H1 (cell line): ENCODE measurements at regions not wholly inside any gene's neighbourhood (a gene's known extent, or its start where the extent isn't known, plus 50 kb on each side); places are given as distances from the start of the nearest gene placed in this dataset.

Source experiments
- CTCF ChIA-PET: fragments of 300-600 bp; sonication (Branson Sonifier 250); formaldehyde crosslinking; loops from one replicate; lab custom pipeline; 2021; ENCODE audit not compliant: partially characterized antibody; lab: Charles Lee
- POLR2A ChIA-PET: fragments of 300-600 bp; sonication (Branson Sonifier 250); formaldehyde crosslinking; loops from one replicate; lab custom pipeline; 2021; ENCODE audit warnings: inconsistent platforms; ENCODE audit not compliant: partially characterized antibody; lab: Charles Lee
- DNase-seq, 2 experiments: peaks; one replicate each; pipeline versions ENCODE4 v3.0.0 to v3.0.0-alpha.2; 2010 to 2022; ENCODE audit warnings: low spot score in 2 of 2, low read depth in 1 of 2, mixed read lengths in 1 of 2
- FAIRE-seq: peaks from 2 replicates; lab custom pipeline; 2011; peaks lifted over from hg19 to GRCh38; lab: Jason Lieb, UNC
- H2AFZ ChIP-seq: 2 replicates; pipeline ENCODE4 v1.8.1; 2012; ENCODE audit warnings: low read length, inconsistent platforms
- H2AK5ac ChIP-seq: 2 replicates; pipeline ENCODE4 v1.6.1; 2013; ENCODE audit warnings: low read depth, low read length
- H2BK120ac ChIP-seq: replicated peaks from 2 replicates; pipeline ENCODE3; 2013; ENCODE audit warnings: low read depth, low read length, inconsistent platforms
- H2BK12ac ChIP-seq: 2 replicates; pipeline ENCODE4 v1.6.1; 2013; ENCODE audit warnings: low read depth, low read length
- H2BK15ac ChIP-seq: 2 replicates; pipeline ENCODE4 v1.6.1; 2013; ENCODE audit warnings: low read length
- H2BK20ac ChIP-seq: 2 replicates; pipeline ENCODE4 v1.6.1; 2013; ENCODE audit warnings: low read length
- H2BK5ac ChIP-seq: 2 replicates; pipeline ENCODE4 v1.6.1; 2013; ENCODE audit warnings: low read depth, low read length
- H3K14ac ChIP-seq: 2 replicates; pipeline ENCODE4 v1.6.1; 2013; ENCODE audit warnings: inconsistent platforms; ENCODE audit not compliant: insufficient read length
- H3K18ac ChIP-seq: 2 replicates; pipeline ENCODE4 v1.6.1; 2013; ENCODE audit warnings: low read length; ENCODE audit errors: extremely low read depth
- H3K23ac ChIP-seq: 2 replicates; pipeline ENCODE4 v1.6.1; 2013; ENCODE audit warnings: inconsistent platforms; ENCODE audit not compliant: insufficient read length
- H3K23me2 ChIP-seq: 2 replicates; pipeline ENCODE4 v1.6.1; 2013; ENCODE audit warnings: low read depth, low read length
- H3K27ac ChIP-seq: 2 replicates; pipeline ENCODE4 v1.6.1; 2011; ENCODE audit warnings: low read depth, low read length, inconsistent platforms
- H3K27me3 ChIP-seq, 4 experiments: replicated peaks in 1 of 4; 1 replicate in 1 of 4; 2 replicates in 3 of 4; pipeline versions ENCODE4 v1.6.1 to v1.8.1; 2011 to 2013; ENCODE audit warnings: low read length in 3 of 4, mild to moderate bottlenecking in 3 of 4, inconsistent platforms in 2 of 4, mixed read lengths in 2 of 4, moderate library complexity in 1 of 4; ENCODE audit not compliant: control insufficient read depth in 3 of 4, insufficient read depth in 3 of 4; ENCODE audit errors: extremely low read depth in 1 of 4
- H3K36me3 ChIP-seq, 4 experiments: 2 replicates each; pipeline versions ENCODE4 v1.6.1 to v1.8.1; 2011 to 2013; ENCODE audit warnings: mild to moderate bottlenecking in 4 of 4, low read length in 3 of 4, moderate library complexity in 2 of 4, control low read depth in 1 of 4, inconsistent platforms in 1 of 4; ENCODE audit not compliant: insufficient read depth in 4 of 4, control insufficient read depth in 2 of 4
- H3K4ac ChIP-seq: replicated peaks from 2 replicates; pipeline ENCODE3; 2013; ENCODE audit warnings: low read length, low read depth, mixed read lengths, inconsistent platforms; ENCODE audit not compliant: insufficient read length
- H3K4me1 ChIP-seq, 4 experiments: replicated peaks in 1 of 4; 1 replicate in 1 of 4; 2 replicates in 3 of 4; pipeline versions ENCODE4 v1.6.1 to v1.8.1; 2011 to 2013; ENCODE audit warnings: low read length in 3 of 4, inconsistent platforms in 2 of 4, mixed read lengths in 1 of 4; ENCODE audit not compliant: insufficient read depth in 4 of 4, control insufficient read depth in 3 of 4
- H3K4me2 ChIP-seq, 2 experiments: 2 replicates each; pipeline versions ENCODE4 v1.6.1 to v1.8.1; 2011 to 2013; ENCODE audit warnings: low read depth in 2 of 2, low read length in 2 of 2, control low read depth in 1 of 2, inconsistent platforms in 1 of 2, mild to moderate bottlenecking in 1 of 2; ENCODE audit not compliant: insufficient read depth in 1 of 2
- H3K4me3 ChIP-seq, 4 experiments: fragments of 200-600, 300-600 bp in 1 of 4; sonication (generic), shearing (Covaris generic), sonication (Bioruptor Twin) in 1 of 4; 2 replicates each; pipeline versions ENCODE4 v1.5.1 to v1.8.1; 2011 to 2016; ENCODE audit warnings: low read length in 4 of 4, low read depth in 3 of 4, control low read depth in 2 of 4, inconsistent platforms in 2 of 4, mild to moderate bottlenecking in 2 of 4, mixed read lengths in 1 of 4, moderate library complexity in 1 of 4; ENCODE audit not compliant: insufficient read depth in 2 of 4; ENCODE audit errors: extremely low read depth in 1 of 4
- H3K56ac ChIP-seq: replicated peaks from 2 replicates; pipeline ENCODE3; 2013; ENCODE audit warnings: low read depth, mild to moderate bottlenecking, mixed read lengths, low read length, inconsistent platforms; ENCODE audit not compliant: insufficient read length
- H3K79me1 ChIP-seq: 2 replicates; pipeline ENCODE4 v1.6.1; 2013; ENCODE audit warnings: low read depth, low read length, control low read depth
- H3K79me2 ChIP-seq, 2 experiments: 2 replicates each; pipeline versions ENCODE4 v1.6.1 to v1.8.1; 2012 to 2013; ENCODE audit warnings: low read length in 2 of 2, mild to moderate bottlenecking in 2 of 2, inconsistent platforms in 1 of 2; ENCODE audit not compliant: insufficient read depth in 2 of 2, control insufficient read depth in 1 of 2
- H3K9ac ChIP-seq, 4 experiments: replicated peaks in 1 of 4; 1 replicate in 1 of 4; 2 replicates in 3 of 4; pipeline versions ENCODE4 v1.6.1 to v1.8.1; 2011 to 2013; ENCODE audit warnings: low read depth in 3 of 4, low read length in 3 of 4, control low read depth in 2 of 4, mild to moderate bottlenecking in 2 of 4, moderate library complexity in 2 of 4, inconsistent platforms in 1 of 4; ENCODE audit errors: extremely low read depth in 1 of 4
- H3K9me3 ChIP-seq, 2 experiments: 2 replicates each; pipeline versions ENCODE4 v1.6.1 to v1.8.1; 2012 to 2013; ENCODE audit warnings: mild to moderate bottlenecking in 2 of 2, moderate library complexity in 2 of 2, control low read depth in 1 of 2, inconsistent platforms in 1 of 2, low read depth in 1 of 2, low read length in 1 of 2, mixed read lengths in 1 of 2; ENCODE audit not compliant: insufficient read depth in 2 of 2
- H4K20me1 ChIP-seq, 2 experiments: replicated peaks in 1 of 2; 2 replicates each; pipeline versions ENCODE3 to v1.8.1; 2011 to 2013; ENCODE audit warnings: inconsistent platforms in 2 of 2, low read length in 2 of 2, mild to moderate bottlenecking in 1 of 2; ENCODE audit not compliant: insufficient read depth in 2 of 2, control insufficient read depth in 1 of 2
- H4K5ac ChIP-seq: 2 replicates; pipeline ENCODE4 v1.6.1; 2013; ENCODE audit warnings: low read length, low read depth, mixed read lengths, inconsistent platforms; ENCODE audit not compliant: insufficient read length
- H4K8ac ChIP-seq: 2 replicates; pipeline ENCODE4 v1.8.0; 2013; ENCODE audit warnings: mild to moderate bottlenecking, moderate library complexity, low read length, inconsistent platforms; ENCODE audit not compliant: insufficient read depth; ENCODE audit errors: extremely low read depth
- H4K91ac ChIP-seq: replicated peaks from 2 replicates; pipeline ENCODE3; 2013; ENCODE audit warnings: low read length, mixed read lengths, inconsistent platforms; ENCODE audit not compliant: insufficient read length
- ATF3 ChIP-seq: IDR thresholded peaks from 2 replicates; pipeline ENCODE4 v1.6.1; 2011; ENCODE audit warnings: low read depth, mild to moderate bottlenecking, low read length; ENCODE audit not compliant: insufficient read depth
- BRCA1 ChIP-seq: IDR thresholded peaks from 2 replicates; pipeline ENCODE4 v1.6.1; 2012; ENCODE audit warnings: low read depth, low read length, improper control_type of control experiment
- GTF2F1 ChIP-seq: IDR thresholded peaks from 2 replicates; pipeline ENCODE4 v1.6.1; 2012; ENCODE audit warnings: low read depth, low read length, improper control_type of control experiment, borderline replicate concordance
- JUN ChIP-seq: IDR thresholded peaks from 2 replicates; pipeline ENCODE4 v1.6.1; 2011; ENCODE audit warnings: low read depth, mild to moderate bottlenecking, improper control_type of control experiment, low read length
- MAX ChIP-seq: IDR thresholded peaks from 2 replicates; pipeline ENCODE4 v1.6.1; 2012; ENCODE audit warnings: inconsistent platforms
- NANOG ChIP-seq: IDR thresholded peaks from 2 replicates; pipeline ENCODE4 v1.6.1; 2011; ENCODE audit warnings: low read length, low read depth, mild to moderate bottlenecking, inconsistent platforms; ENCODE audit not compliant: insufficient read depth, poor library complexity, severe bottlenecking
- RAD21 ChIP-seq, 2 experiments: IDR thresholded peaks in 1 of 2; conservative IDR thresholded peaks in 1 of 2; 2 replicates each; pipeline ENCODE4 v1.6.1; 2011; ENCODE audit warnings: low read depth in 2 of 2, low read length in 2 of 2, improper control_type of control experiment in 1 of 2, inconsistent platforms in 1 of 2, mild to moderate bottlenecking in 1 of 2, moderate library complexity in 1 of 2
- SIX5 ChIP-seq: IDR thresholded peaks from 2 replicates; pipeline ENCODE4 v1.6.1; 2011; ENCODE audit warnings: mild to moderate bottlenecking, low read depth, low read length
- SP2 ChIP-seq: IDR thresholded peaks from 2 replicates; pipeline ENCODE4 v1.6.1; 2012; ENCODE audit warnings: mild to moderate bottlenecking, low read length, inconsistent platforms
- SRF ChIP-seq: IDR thresholded peaks from 2 replicates; pipeline ENCODE4 v1.6.1; 2011; ENCODE audit warnings: mild to moderate bottlenecking, low read depth, low read length, moderate library complexity
- SUZ12 ChIP-seq: fragments of 200-600 bp; sonication (generic); IDR thresholded peaks from 2 replicates; pipeline ENCODE4 v1.6.1; 2012; ENCODE audit warnings: mild to moderate bottlenecking, inconsistent platforms, low read length, moderate library complexity, mixed read lengths
- TAF1 ChIP-seq: IDR thresholded peaks from 2 replicates; pipeline ENCODE4 v1.6.1; 2011; ENCODE audit warnings: mild to moderate bottlenecking, low read depth, low read length
- TBP ChIP-seq: IDR thresholded peaks from 2 replicates; pipeline ENCODE4 v1.6.1; 2011; ENCODE audit warnings: low read depth, low read length, improper control_type of control experiment
- YY1 ChIP-seq: IDR thresholded peaks from 2 replicates; pipeline ENCODE4 v1.6.1; 2011; ENCODE audit warnings: low read depth, mild to moderate bottlenecking, low read length
- WGBS, 2 experiments: shearing (Covaris generic) in 1 of 2; methylation state at CpG; one replicate each; pipeline versions ENCODE4 v1.1.6 to v1.1.7; 2013 to 2015; ENCODE audit warnings: low lambda C conversion rate in 2 of 2, mixed read lengths in 2 of 2, inconsistent platforms in 1 of 2, low coverage in 1 of 2, missing lambda C conversion rate in 1 of 2; ENCODE audit not compliant: insufficient replicate concordance in 2 of 2, insufficient coverage in 1 of 2, insufficient read length in 1 of 2; ENCODE audit errors: extremely low coverage in 1 of 2, missing lambda C conversion rate in 1 of 2; 5-methylcytosine and 5-hydroxymethylcytosine counted together

GRCh38 chr3:55174747-55175146 lies 246.9 kb upstream of the LRTM1 start:
- FAIRE-seq (no peak), DNase-seq (no peak)
- Histone ChIP-seq H2BK5ac (no peak overlapping the region), H3K23me2 (no peaks in the 10 kb centered on the region), H2BK15ac (no peak overlapping the region), H2AK5ac (no peak overlapping the region), H3K79me1 (no peaks in the 10 kb centered on the region), H2BK20ac (no peak overlapping the region), H3K4me3 (no peak overlapping the region), H3K4me2 (no peak overlapping the region), H3K36me3 (no peaks in the 10 kb centered on the region), H3K4ac (no peak overlapping the region), H2AFZ (no peak overlapping the region), H4K8ac (no peak overlapping the region), H2BK12ac (no peak overlapping the region), H3K4me1 (peaks cover 0 to 3% (median 0%) of the 10 kb centered on the region in 4 experiments; a peak in 1 of 7 replicates), H2BK120ac (no peak overlapping the region), H3K79me2 (no peaks in the 10 kb centered on the region), H4K5ac (no peak overlapping the region), H3K18ac (no peak overlapping the region), H3K27ac (no peak overlapping the region), H3K27me3 (peaks cover 0 to 1% (median 0%) of the 10 kb centered on the region in 4 experiments; a peak in 1 of 7 replicates), H3K56ac (no peak overlapping the region), H4K91ac (no peak overlapping the region), H3K14ac (no peak overlapping the region), H3K23ac (no peak overlapping the region)
- ChIA-PET POLR2A (interaction anchor here (0.6 kb wide), 1 partner anchor 14 kb away, joined by 4 read pairs; no protein-coding TSS in a partner anchor), CTCF (interaction anchor here (0.7 to 1.6 kb wide), 3 partner anchors 10 to 161 kb away, joined by 3 to 4 read pairs (median 3); no protein-coding TSS in a partner anchor)
- WGBS, 2 experiments, result 87% methylated on average over 4 of the region's 4 CpGs; no CpG with 5 or more reads in 1 of the 2 experiments
- TF ChIP-seq RAD21 (IDR thresholded peaks at IDR 0.05 in 1 of 2, conservative IDR thresholded peaks at IDR 0.05 in 1 of 2; ENCODE audit: low read depth in 2 of 2, low read length in 2 of 2) (no peak), SP2 (no peak), BRCA1 (no peak), ATF3 (no peak), YY1 (no peak), SUZ12 (no peak), JUN (no peak), SIX5 (no peak), TAF1 (no peak), SRF (no peak), MAX (no peak), TBP (no peak), NANOG (no peak), GTF2F1 (no peak)
- TF ChIP-seq, all 59 proteins: peak for 0
- H3K9ac ChIP-seq, result no peak overlapping the region
- 0 out of 4 replicates have a peak, but pooled peaks cover 0 to 3% of the 10 kb centered on the region in 2 experiments for H3K9me3 ChIP-seq
- no peaks in the 10 kb centered on the region for H4K20me1 ChIP-seq
